ENCODE measurements at regions not wholly inside any gene's neighbourhood (a gene's known extent, or its start where the extent isn't known, plus 50 kb on each side); places are given as distances from the start of the nearest gene placed in this dataset.

DNA sequence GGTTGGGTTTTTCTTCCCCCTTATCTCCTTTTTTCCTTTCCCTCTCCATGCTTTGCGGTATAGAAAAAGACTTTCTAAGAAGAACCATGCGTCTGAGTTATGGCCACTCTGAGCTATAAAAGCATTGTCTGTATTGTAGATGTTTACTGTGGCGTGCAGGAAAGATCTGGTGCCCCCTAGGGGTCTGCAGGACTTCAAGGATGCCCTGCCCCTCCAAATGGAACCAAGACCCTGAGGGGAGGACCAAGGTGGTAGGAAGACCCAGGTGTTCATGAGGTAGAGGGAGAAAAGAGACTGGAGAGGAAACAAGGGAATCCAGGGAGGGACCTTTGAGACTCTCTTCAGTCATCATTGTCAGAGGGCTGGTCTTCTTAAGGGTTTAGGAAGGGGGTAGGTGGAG lies 68.8 kb downstream of the CYP26A1 start:
- TF ChIP-seq CTCF (conservative IDR thresholded peaks at IDR 0.05; ENCODE audit: low read depth, low read length) (peak; percentile 30; the same call in 1 of the 2 replicates), EZH2 (IDR thresholded peaks at IDR 0.05; ENCODE audit: borderline replicate concordance, low read depth, low read length, poor library complexity, severe bottlenecking) (no peak)
